HG03135 (cell line): ENCODE measurements at regions not wholly inside any gene's neighbourhood (a gene's known extent, or its start where the extent isn't known, plus 50 kb on each side); places are given as distances from the start of the nearest gene placed in this dataset.
"Not testable (repeated sequence)": the region's sequence is repeated elsewhere in the genome, so short reads cannot be mapped to it uniquely, and the experiment has no call there.

Experiments
- ATAC-seq: cut with Tn5 transposase; IDR thresholded peaks from one replicate; pipeline ENCODE4 v1.9.1; 2021; ENCODE audit warnings: mild to moderate bottlenecking, moderate library complexity; ENCODE audit not compliant: unreplicated experiment

- no peak for ATAC-seq
Observed at GRCh38 chr6:90678049-90678779, 91.3 kb upstream of the MAP3K7 start.

GRCh38 chr6:90677440-90677839 lies 90.6 kb upstream of the MAP3K7 start:
- ATAC-seq = no peak

GRCh38 chr6:90676516-90677300 lies 89.8 kb upstream of the MAP3K7 start:
- no peak for ATAC-seq

GRCh38 chr6:90675107-90675506 lies 88.2 kb upstream of the MAP3K7 start:
- not testable (repeated sequence) for ATAC-seq

- ATAC-seq = not testable (repeated sequence)
Observed at GRCh38 chr6:90674077-90674476, 87.2 kb upstream of the MAP3K7 start.

- ATAC-seq = no peak
Observed at GRCh38 chr6:90669846-90670245, 83.0 kb upstream of the MAP3K7 start.

GRCh38 chr6:90669420-90669819 lies 82.5 kb upstream of the MAP3K7 start:
- ATAC-seq = no peak

GRCh38 chr6:90668141-90668540 lies 81.3 kb upstream of the MAP3K7 start:
- ATAC-seq = no peak

- no peak for ATAC-seq
Observed at GRCh38 chr6:90663873-90664272, 77.0 kb upstream of the MAP3K7 start.

- ATAC-seq = no peak
Observed at GRCh38 chr6:90663106-90663505, 76.2 kb upstream of the MAP3K7 start.

- no peak for ATAC-seq
Observed at GRCh38 chr6:90660931-90661330, 74.1 kb upstream of the MAP3K7 start.

GRCh38 chr6:90658497-90658896 lies 71.6 kb upstream of the MAP3K7 start:
- no peak for ATAC-seq

GRCh38 chr6:90656325-90656724 lies 69.5 kb upstream of the MAP3K7 start:
- no peak for ATAC-seq

GRCh38 chr6:90654806-90655205 lies 67.9 kb upstream of the MAP3K7 start:
- ATAC-seq = no peak

- ATAC-seq = no peak
Observed at GRCh38 chr6:90654166-90654565, 67.3 kb upstream of the MAP3K7 start.

GRCh38 chr6:90653750-90654149 lies 66.9 kb upstream of the MAP3K7 start:
- ATAC-seq = no peak

GRCh38 chr6:90650041-90650940 lies 63.4 kb upstream of the MAP3K7 start:
- ATAC-seq = no peak

GRCh38 chr6:90648873-90649272 lies 62.0 kb upstream of the MAP3K7 start:
- no peak for ATAC-seq

GRCh38 chr6:90646940-90647339 lies 60.1 kb upstream of the MAP3K7 start:
- no peak for ATAC-seq

GRCh38 chr6:90645634-90646033 lies 58.8 kb upstream of the MAP3K7 start:
- ATAC-seq = no peak

- ATAC-seq = no peak
Observed at GRCh38 chr6:90644492-90644891, 57.6 kb upstream of the MAP3K7 start.
